ENCODE measurements at regions not wholly inside any gene's neighbourhood (a gene's known extent, or its start where the extent isn't known, plus 50 kb on each side); places are given as distances from the start of the nearest gene placed in this dataset.

- Mint-ChIP-seq H3K4me1 (peaks cover 4% of the 10 kb centered on the region), H3K27ac (no peak overlapping the region), H3K36me3 (peaks cover 0 to 3% of the 10 kb centered on the region in 2 donors), H3K9me3 (peaks cover 0 to 5% (median 0%) of the 10 kb centered on the region in 7 donors), H3K27me3 (ENCODE audit: low read depth in 3 of 3) (peaks cover 0 to 4% (median 3%) of the 10 kb centered on the region in 3 donors), H3K4me3 (no peak overlapping the region)
- intact Hi-C loops (cut with micrococcal nuclease), result no loop called here
- H3K4me3 ChIP-seq (replicated peaks in 1 of 3; ENCODE audit: low read depth in 2 of 3, low read length in 3 of 3), result no peak overlapping the region
- no peaks in the 10 kb centered on the region for H3K9me3 ChIP-seq (replicated peaks in 1 of 2; ENCODE audit: control insufficient read depth in 1 of 2, insufficient read depth in 1 of 2, low read length in 2 of 2)
- no peak overlapping the region for H3K4me2 ChIP-seq (replicated peaks; ENCODE audit: extremely low read depth, low read length, poor library complexity, severe bottlenecking)
- WGBS (ENCODE audit: insufficient coverage), result 100% methylated on average over 2 of the region's 3 CpGs
- H3K36me3 ChIP-seq (replicated peaks in 1 of 2; ENCODE audit: control insufficient read depth in 1 of 2, insufficient read depth in 2 of 2, low read length in 2 of 2), result no peaks in the 10 kb centered on the region
- no peak overlapping the region for H2AFZ ChIP-seq (ENCODE audit: insufficient read depth, low read depth, low read length, poor library complexity, severe bottlenecking)
- no peak overlapping the region for H3K27ac ChIP-seq (ENCODE audit: low read depth in 1 of 2, low read length in 2 of 2)
- H3K79me2 ChIP-seq (ENCODE audit: insufficient read depth, low read length), result no peaks in the 10 kb centered on the region
- H3K9ac ChIP-seq (ENCODE audit: insufficient read depth, low read length, poor library complexity, severe bottlenecking), result no peak overlapping the region
- DNase-seq, result no peak
- H4K20me1 ChIP-seq (ENCODE audit: insufficient read depth, low read length), result no peaks in the 10 kb centered on the region
- TF ChIP-seq CTCF (IDR thresholded peaks at IDR 0.05), result no peak
- no peaks in the 10 kb centered on the region for H3K27me3 ChIP-seq (ENCODE audit: control insufficient read depth in 2 of 2, insufficient read depth in 2 of 2, low read length in 2 of 2)
- H3K4me1 ChIP-seq (ENCODE audit: control insufficient read depth in 1 of 2, insufficient read depth in 2 of 2, low read length in 2 of 2), result peaks cover 0 to 6% of the 10 kb centered on the region in 2 donors
These were observed 178.3 kb downstream of the IRS2 start for GRCh38 chr13:109608059-109608458.

GRCh38 chr13:109606520-109606919 is 179.9 kb downstream of the IRS2 start:
- no peak overlapping the region for H3K4me2 ChIP-seq (replicated peaks; ENCODE audit: extremely low read depth, low read length, poor library complexity, severe bottlenecking)
- peaks cover 0 to 6% of the 10 kb centered on the region in 2 donors for H3K4me1 ChIP-seq (ENCODE audit: control insufficient read depth in 1 of 2, insufficient read depth in 2 of 2, low read length in 2 of 2)
- H3K4me3 ChIP-seq (replicated peaks in 1 of 3; ENCODE audit: low read depth in 2 of 3, low read length in 3 of 3), result no peak overlapping the region
- peaks cover 0 to 3% of the 10 kb centered on the region in 2 donors for H3K36me3 Mint-ChIP-seq
- no peaks in the 10 kb centered on the region for H3K79me2 ChIP-seq (ENCODE audit: insufficient read depth, low read length)
- intact Hi-C loops (cut with micrococcal nuclease), result no loop called here
- no peaks in the 10 kb centered on the region for H3K9me3 ChIP-seq (replicated peaks in 1 of 2; ENCODE audit: control insufficient read depth in 1 of 2, insufficient read depth in 1 of 2, low read length in 2 of 2)
- no peaks in the 10 kb centered on the region for H4K20me1 ChIP-seq (ENCODE audit: insufficient read depth, low read length)
- no peak overlapping the region for H3K27ac ChIP-seq (ENCODE audit: low read depth in 1 of 2, low read length in 2 of 2)
- H3K9me3 Mint-ChIP-seq, result peaks cover 0 to 5% (median 2%) of the 10 kb centered on the region in 7 donors
- 30% methylated on average over 1 of the region's 2 CpGs for WGBS (ENCODE audit: insufficient coverage)
- H3K27ac Mint-ChIP-seq, result peak overlapping the region in 1 of 7 donors; percentile 60
- H2AFZ ChIP-seq (ENCODE audit: insufficient read depth, low read depth, low read length, poor library complexity, severe bottlenecking), result no peak overlapping the region
- H3K4me1 Mint-ChIP-seq, result peaks cover 4% of the 10 kb centered on the region
- DNase-seq, result no peak
- no peak overlapping the region for H3K9ac ChIP-seq (ENCODE audit: insufficient read depth, low read length, poor library complexity, severe bottlenecking)
- peaks cover 0 to 3% (median 2%) of the 10 kb centered on the region in 3 donors for H3K27me3 Mint-ChIP-seq (ENCODE audit: low read depth in 3 of 3)
- H3K36me3 ChIP-seq (replicated peaks in 1 of 2; ENCODE audit: control insufficient read depth in 1 of 2, insufficient read depth in 2 of 2, low read length in 2 of 2), result no peaks in the 10 kb centered on the region
- no peak overlapping the region for H3K4me3 Mint-ChIP-seq
- TF ChIP-seq CTCF (IDR thresholded peaks at IDR 0.05), result no peak
- no peaks in the 10 kb centered on the region for H3K27me3 ChIP-seq (ENCODE audit: control insufficient read depth in 2 of 2, insufficient read depth in 2 of 2, low read length in 2 of 2)

Measured in CD14-positive monocyte (primary cell).